B cell (primary cell): ENCODE measurements at regions not wholly inside any gene's neighbourhood (a gene's known extent, or its start where the extent isn't known, plus 50 kb on each side); places are given as distances from the start of the nearest gene placed in this dataset.

Experiments
- ATAC-seq: fragments of 200-7000 bp; cut with Tn5 transposase; one replicate; pipeline ENCODE4 v1.10.0; 2021; ENCODE audit warnings: low read depth, mild to moderate bottlenecking, moderate number of reproducible peaks, moderate library complexity
- CTCF ChIA-PET: fragments of 350-600 bp; sonication (Branson Sonifier 250); formaldehyde crosslinking; loops from one replicate; lab custom pipeline; 2021; ENCODE audit warnings: antibody characterized with exemption, inconsistent platforms; lab: Charles Lee
- POLR2A ChIA-PET: fragments of 350-600 bp; sonication (Branson Sonifier 250); formaldehyde crosslinking; loops from one replicate; lab custom pipeline; 2021; ENCODE audit warnings: antibody characterized with exemption; lab: Charles Lee
- DNase-seq: peaks from one replicate; pipeline ENCODE4 v3.0.0; 2013
- H2AFZ ChIP-seq: 2 replicates; pipeline ENCODE4 v1.6.1; 2012; ENCODE audit warnings: mild to moderate bottlenecking, low read depth, low read length; ENCODE audit not compliant: insufficient read depth, poor library complexity, severe bottlenecking
- H3K27ac ChIP-seq, 2 donors: 1 replicate in 1 of 2; 2 replicates in 1 of 2; pipeline ENCODE4 v1.5.1; 2012 to 2013; ENCODE audit warnings: low read length in 2 of 2, mild to moderate bottlenecking in 2 of 2, moderate library complexity in 1 of 2
- H3K27me3 ChIP-seq, 4 experiments: fragments of 200-600 bp in 1 of 4; sonication (generic) in 1 of 4; replicated peaks in 1 of 4; 1 replicate in 2 of 4; 2 replicates in 2 of 4; pipeline versions ENCODE4 v1.6.1 to v1.7.0; 2013 to 2016; ENCODE audit warnings: low read length in 3 of 4, mild to moderate bottlenecking in 2 of 4, mixed read lengths in 1 of 4, moderate library complexity in 1 of 4; ENCODE audit not compliant: insufficient read depth in 4 of 4, control insufficient read depth in 3 of 4; ENCODE audit errors: control extremely low read depth in 1 of 4
- H3K36me3 ChIP-seq, 2 experiments: replicated peaks in 1 of 2; 1 replicate in 1 of 2; 2 replicates in 1 of 2; pipeline versions ENCODE4 v1.6.1 to v1.7.1; 2013; ENCODE audit warnings: low read length in 1 of 2; ENCODE audit not compliant: insufficient read depth in 2 of 2, control insufficient read depth in 1 of 2; ENCODE audit errors: control extremely low read depth in 1 of 2, extremely low read depth in 1 of 2
- H3K4me1 ChIP-seq, 2 donors: fragments of 200-600 bp in 1 of 2; sonication (generic) in 1 of 2; 1 replicate in 1 of 2; 2 replicates in 1 of 2; pipeline versions ENCODE4 v1.5.1 to v1.6.1; 2013 to 2017; ENCODE audit warnings: low read length in 2 of 2; ENCODE audit not compliant: control insufficient read depth in 2 of 2, insufficient read depth in 2 of 2
- H3K4me2 ChIP-seq: replicated peaks from 2 replicates; pipeline ENCODE3; 2012; ENCODE audit warnings: mild to moderate bottlenecking, low read depth, low read length; ENCODE audit not compliant: poor library complexity, severe bottlenecking
- H3K4me3 ChIP-seq, 5 experiments: fragments of 200-600 bp in 1 of 5; sonication (generic) in 1 of 5; 1 replicate in 3 of 5; 2 replicates in 2 of 5; pipeline versions ENCODE4 v1.5.1 to v1.7.0; 2011 to 2016; ENCODE audit warnings: low read length in 4 of 5, mild to moderate bottlenecking in 4 of 5, low read depth in 2 of 5, control low read depth in 1 of 5, moderate library complexity in 1 of 5; ENCODE audit not compliant: insufficient read depth in 1 of 5; ENCODE audit errors: control extremely low read depth in 1 of 5, extremely low read depth in 1 of 5
- H3K79me2 ChIP-seq: fragments of 200-600 bp; sonication (generic); one replicate; pipeline ENCODE4 v1.6.0; 2016; ENCODE audit warnings: low read length; ENCODE audit not compliant: control insufficient read depth, insufficient read depth
- H3K9ac ChIP-seq: fragments of 200-600 bp; sonication (generic); 2 replicates; pipeline ENCODE4 v1.6.1; 2017; ENCODE audit warnings: mild to moderate bottlenecking, low read length, moderate library complexity
- H3K9me3 ChIP-seq, 3 donors: one replicate each; pipeline versions ENCODE4 v1.6.1 to v1.7.1; 2013; ENCODE audit warnings: low read length in 2 of 3; ENCODE audit not compliant: control insufficient read depth in 2 of 3, insufficient read depth in 1 of 3; ENCODE audit errors: control extremely low read depth in 1 of 3
- H4K20me1 ChIP-seq: 2 replicates; pipeline ENCODE4 v1.6.0; 2012; ENCODE audit warnings: mild to moderate bottlenecking, low read length; ENCODE audit not compliant: insufficient read depth, control insufficient read depth, poor library complexity, severe bottlenecking
- H3K27ac Mint-ChIP-seq: one replicate; pipeline ENCODE4 v1.8.0; 2021; ENCODE audit warnings: mixed read lengths
- H3K27me3 Mint-ChIP-seq: one replicate; pipeline ENCODE4 v1.8.0; 2021; ENCODE audit warnings: mixed read lengths
- H3K4me1 Mint-ChIP-seq: one replicate; pipeline ENCODE4 v1.8.0; 2021; ENCODE audit warnings: mixed read lengths
- H3K4me3 Mint-ChIP-seq: one replicate; pipeline ENCODE4 v1.8.0; 2021; ENCODE audit warnings: mixed read lengths
- H3K9me3 Mint-ChIP-seq: one replicate; pipeline ENCODE4 v1.8.0; 2022; ENCODE audit warnings: mixed read lengths; ENCODE audit not compliant: insufficient read depth
- EZH2 ChIP-seq: IDR thresholded peaks from 2 replicates; pipeline ENCODE4 v1.6.1; 2012; ENCODE audit warnings: borderline replicate concordance, low read depth, mild to moderate bottlenecking, moderate library complexity, low read length; ENCODE audit not compliant: insufficient read depth, poor library complexity, severe bottlenecking
- WGBS: methylation state at CpG from one replicate; pipeline ENCODE4 v1.1.5; 2013; ENCODE audit warnings: missing lambda C conversion rate; ENCODE audit not compliant: insufficient coverage; 5-methylcytosine and 5-hydroxymethylcytosine counted together
- intact Hi-C: fragments of 100-400 bp; cut with micrococcal nuclease; formaldehyde crosslinking; loops from one replicate; pipeline ENCODE4 v1.10.0; 2022
- TF ChIP-seq, protein P1 (sequence below): fragments of 200-600 bp; IDR thresholded peaks from one replicate; pipeline ENCODE4 v1.8.0; 2022; ENCODE audit warnings: antibody characterized with exemption, mild to moderate bottlenecking

DNA sequence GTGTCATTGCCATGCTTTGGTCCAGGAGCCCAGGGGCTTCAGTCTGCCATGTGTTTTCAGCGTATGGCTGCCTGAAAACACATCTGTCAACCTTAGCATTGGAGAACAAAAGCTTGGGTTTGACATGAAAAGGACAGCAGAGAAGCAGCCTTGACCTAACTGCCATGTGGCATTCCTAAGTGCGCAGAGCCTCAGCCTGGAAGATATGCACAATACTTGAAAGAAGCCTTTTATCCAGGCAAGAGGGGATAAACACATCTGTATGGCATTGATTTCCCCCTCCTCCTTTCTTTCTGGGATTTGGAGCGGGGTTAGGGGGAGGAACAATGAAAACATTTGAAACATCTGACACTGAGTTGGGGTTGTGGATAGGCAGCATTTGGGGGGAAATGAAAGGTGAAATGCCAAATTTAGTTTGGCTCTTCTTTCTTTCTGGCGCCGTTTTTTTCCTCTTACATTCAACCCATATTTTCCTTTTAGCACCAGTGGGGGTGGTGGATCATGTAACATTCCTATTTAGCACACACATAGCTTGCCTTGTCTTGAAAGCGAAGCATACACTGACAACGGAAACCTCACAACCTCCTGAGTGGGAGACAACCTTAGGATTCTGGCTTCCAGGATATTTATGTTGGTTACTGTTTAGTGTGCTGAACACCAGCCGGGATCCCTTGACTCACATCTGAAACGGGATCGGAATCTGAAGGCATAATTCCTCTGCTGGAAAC is 177.0 kb downstream of the C12orf75 start:
- no peak for DNase-seq
- H2AFZ ChIP-seq = no peak overlapping the region
- H3K9ac ChIP-seq = no peak overlapping the region
- H4K20me1 ChIP-seq = no peaks in the 10 kb centered on the region
- H3K4me3 Mint-ChIP-seq = no peak overlapping the region
- H3K4me1 ChIP-seq = no peaks in the 10 kb centered on the region
- no peaks in the 10 kb centered on the region for H3K4me1 Mint-ChIP-seq
- H3K4me3 ChIP-seq = no peak overlapping the region
- CTCF ChIA-PET = no interaction called here
- peaks cover 21% of the 10 kb centered on the region for H3K27me3 Mint-ChIP-seq
- H3K27ac ChIP-seq = no peak overlapping the region
- H3K27me3 ChIP-seq = peaks cover 0 to 8% (median 1%) of the 10 kb centered on the region in 4 experiments
- POLR2A ChIA-PET = no interaction called here
- no peaks in the 10 kb centered on the region for H3K79me2 ChIP-seq
- H3K4me2 ChIP-seq = no peak overlapping the region
- 95% methylated on average over 2 of the region's 10 CpGs for WGBS
- intact Hi-C loops = no loop called here
- no peaks in the 10 kb centered on the region for H3K9me3 Mint-ChIP-seq
- no peak for ATAC-seq
- no peaks in the 10 kb centered on the region for H3K9me3 ChIP-seq
- no peaks in the 10 kb centered on the region for H3K36me3 ChIP-seq
- TF ChIP-seq EZH2 = no peak
- TF ChIP-seq, protein P1, sequence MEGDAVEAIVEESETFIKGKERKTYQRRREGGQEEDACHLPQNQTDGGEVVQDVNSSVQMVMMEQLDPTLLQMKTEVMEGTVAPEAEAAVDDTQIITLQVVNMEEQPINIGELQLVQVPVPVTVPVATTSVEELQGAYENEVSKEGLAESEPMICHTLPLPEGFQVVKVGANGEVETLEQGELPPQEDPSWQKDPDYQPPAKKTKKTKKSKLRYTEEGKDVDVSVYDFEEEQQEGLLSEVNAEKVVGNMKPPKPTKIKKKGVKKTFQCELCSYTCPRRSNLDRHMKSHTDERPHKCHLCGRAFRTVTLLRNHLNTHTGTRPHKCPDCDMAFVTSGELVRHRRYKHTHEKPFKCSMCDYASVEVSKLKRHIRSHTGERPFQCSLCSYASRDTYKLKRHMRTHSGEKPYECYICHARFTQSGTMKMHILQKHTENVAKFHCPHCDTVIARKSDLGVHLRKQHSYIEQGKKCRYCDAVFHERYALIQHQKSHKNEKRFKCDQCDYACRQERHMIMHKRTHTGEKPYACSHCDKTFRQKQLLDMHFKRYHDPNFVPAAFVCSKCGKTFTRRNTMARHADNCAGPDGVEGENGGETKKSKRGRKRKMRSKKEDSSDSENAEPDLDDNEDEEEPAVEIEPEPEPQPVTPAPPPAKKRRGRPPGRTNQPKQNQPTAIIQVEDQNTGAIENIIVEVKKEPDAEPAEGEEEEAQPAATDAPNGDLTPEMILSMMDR = no peak
- H3K27ac Mint-ChIP-seq = no peak overlapping the region

DNA sequence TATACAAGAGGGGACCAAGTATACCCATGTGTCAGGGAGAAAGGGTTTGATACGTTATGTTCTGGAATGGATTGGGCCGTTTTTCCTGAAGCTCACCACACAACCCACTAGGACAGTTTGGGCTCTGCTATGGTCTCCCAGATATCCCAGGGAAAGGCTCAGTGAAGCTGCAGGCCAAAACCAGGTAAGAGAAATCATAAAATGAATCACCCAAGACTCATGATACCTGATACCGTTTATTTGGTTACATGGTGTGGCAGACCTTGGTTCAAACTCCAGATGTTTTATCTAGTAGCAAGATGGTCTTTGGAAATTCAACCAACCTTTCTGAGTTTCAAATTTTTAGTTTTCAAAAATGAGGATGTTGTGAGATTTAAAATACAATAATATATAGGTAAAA is 177.6 kb downstream of the C12orf75 start:
- no peaks in the 10 kb centered on the region for H4K20me1 ChIP-seq
- peaks cover 0 to 4% (median 1%) of the 10 kb centered on the region in 4 experiments for H3K27me3 ChIP-seq
- Mint-ChIP-seq H3K27me3 (peaks cover 17% of the 10 kb centered on the region), H3K4me3 (no peak overlapping the region), H3K27ac (no peak overlapping the region), H3K4me1 (no peaks in the 10 kb centered on the region), H3K9me3 (no peaks in the 10 kb centered on the region)
- WGBS = no CpG with 5 or more reads among the region's 3 CpGs
- CTCF ChIA-PET = no interaction called here
- POLR2A ChIA-PET = no interaction called here
- H2AFZ ChIP-seq = no peak overlapping the region
- no peaks in the 10 kb centered on the region for H3K4me1 ChIP-seq
- no peaks in the 10 kb centered on the region for H3K9me3 ChIP-seq
- H3K4me3 ChIP-seq = no peak overlapping the region
- H3K36me3 ChIP-seq = no peaks in the 10 kb centered on the region
- ATAC-seq (no peak), DNase-seq (no peak)
- TF ChIP-seq, protein P1 = no peak
- TF ChIP-seq EZH2 = no peak
- H3K27ac ChIP-seq = no peak overlapping the region
- H3K9ac ChIP-seq = no peak overlapping the region
- intact Hi-C loops = no loop called here
- no peak overlapping the region for H3K4me2 ChIP-seq
- no peaks in the 10 kb centered on the region for H3K79me2 ChIP-seq
